Fibroblast of lung (primary cell): ENCODE measurements at regions not wholly inside any gene's neighbourhood (a gene's known extent, or its start where the extent isn't known, plus 50 kb on each side); places are given as distances from the start of the nearest gene placed in this dataset.

Source experiments
- CTCF ChIP-seq, 2 donors: IDR thresholded peaks in 1 of 2; conservative IDR thresholded peaks in 1 of 2; 1 replicate in 1 of 2; 2 replicates in 1 of 2; pipeline ENCODE4 v1.5.1; 2011 to 2012; ENCODE audit warnings: low read length in 2 of 2, control low read depth in 1 of 2, inconsistent platforms in 1 of 2, low read depth in 1 of 2, mild to moderate bottlenecking in 1 of 2
- EZH2 ChIP-seq: IDR thresholded peaks from 2 replicates; pipeline ENCODE4 v1.5.1; 2012; ENCODE audit warnings: low read length, control low read depth, mild to moderate bottlenecking; ENCODE audit errors: missing control alignments

DNA sequence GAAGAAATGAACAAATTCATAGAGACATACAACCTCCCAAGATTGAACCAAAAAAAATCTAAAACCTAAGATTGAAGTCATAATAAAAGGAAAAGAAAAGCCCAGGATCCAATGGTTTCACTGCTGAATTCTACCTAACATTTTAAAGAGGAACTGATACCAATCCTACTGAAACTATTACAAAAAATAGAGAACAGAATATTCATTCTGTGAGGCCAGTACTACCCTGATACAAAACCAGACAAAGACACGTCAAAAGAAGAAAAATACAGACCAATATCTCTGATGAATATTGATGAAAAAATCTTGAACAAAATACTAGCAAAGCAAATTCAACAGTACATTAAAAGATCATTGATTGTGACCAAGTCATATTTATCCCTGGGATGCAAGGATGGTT is 128.5 kb upstream of the STEAP1 start:
- TF ChIP-seq CTCF (conservative IDR thresholded peaks at IDR 0.05 in 1 of 2, IDR thresholded peaks at IDR 0.05 in 1 of 2; ENCODE audit: low read depth in 1 of 2, low read length in 2 of 2): no peak
- no peak for TF ChIP-seq EZH2
